ENCODE measurements at regions not wholly inside any gene's neighbourhood (a gene's known extent, or its start where the extent isn't known, plus 50 kb on each side); places are given as distances from the start of the nearest gene placed in this dataset.
"Not testable (repeated sequence)": the region's sequence is repeated elsewhere in the genome, so short reads cannot be mapped to it uniquely, and the experiment has no call there.

DNA sequence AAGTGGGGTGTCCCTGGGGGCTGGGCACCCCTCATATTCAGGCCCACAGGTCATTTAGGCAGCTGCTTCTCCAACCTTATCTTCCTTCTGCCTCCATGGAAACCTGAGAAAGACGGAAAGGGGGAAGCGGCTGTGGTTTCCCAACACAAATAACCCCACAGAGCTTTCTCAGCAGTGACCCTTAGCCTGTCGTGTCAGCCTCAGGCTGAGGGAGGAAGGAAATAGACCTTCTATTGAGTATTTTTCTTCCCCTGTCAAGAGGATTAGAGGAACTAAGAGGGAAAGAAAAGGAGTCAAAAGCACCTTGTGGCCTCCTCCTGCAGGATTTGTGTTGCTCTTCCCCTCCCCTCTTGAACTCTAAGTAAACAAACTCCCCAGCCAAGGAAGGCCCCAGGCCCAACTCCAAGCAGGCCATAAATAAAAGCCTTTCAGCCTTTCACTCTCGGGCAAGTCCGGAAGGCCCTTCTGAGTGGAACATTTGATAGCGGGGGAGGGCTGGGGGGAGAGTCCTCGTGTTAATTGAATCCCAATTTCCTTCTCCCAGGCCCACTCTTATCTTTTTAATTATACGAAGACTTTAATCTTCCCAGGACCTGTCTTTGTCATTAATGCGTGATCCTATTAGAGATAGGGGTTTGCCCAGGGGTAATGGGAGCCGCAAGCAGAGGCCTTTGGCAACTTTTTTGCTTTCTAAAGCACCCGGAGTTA lies 121.8 kb downstream of the TRIM43 start:
- H3K9me3 ChIP-seq (replicated peaks; ENCODE audit: control insufficient read depth, insufficient read depth, low read length); H4K20me1 ChIP-seq (replicated peaks; ENCODE audit: control insufficient read depth, extremely low read depth, insufficient read depth, low read length); H3K4me3 ChIP-seq (replicated peaks in 1 of 3; ENCODE audit: insufficient read depth in 1 of 3, low read depth in 1 of 3, low read length in 3 of 3); H3K9me1 ChIP-seq (replicated peaks; ENCODE audit: control insufficient read depth, extremely low read depth, insufficient read depth, low read length); H3K9ac ChIP-seq (replicated peaks; ENCODE audit: extremely low read depth, insufficient read depth, low read length); H3K4me1 ChIP-seq (ENCODE audit: control insufficient read depth, extremely low read depth, insufficient read depth, low read length); intact Hi-C loops (cut with micrococcal nuclease); H2AFZ ChIP-seq (ENCODE audit: low read depth, low read length); FAIRE-seq; dilution Hi-C loops (cut with MboI; ENCODE audit: extremely low pct_ligation_motif_present, low sequenced_read_pairs); H3K79me2 ChIP-seq (ENCODE audit: control insufficient read depth, insufficient read depth, low read length); BruUV-seq (replicated peaks); POLR2A ChIA-PET; CTCF ChIA-PET; H3K27me3 ChIP-seq (ENCODE audit: control insufficient read depth in 2 of 2, insufficient read depth in 2 of 2, low read length in 2 of 2); H3K27ac ChIP-seq (ENCODE audit: insufficient read depth, low read depth, low read length); H3K36me3 ChIP-seq (ENCODE audit: control insufficient read depth in 2 of 2, extremely low read depth in 1 of 2, insufficient read depth in 2 of 2, low read length in 2 of 2); DNase-seq (ENCODE audit: low read depth, low spot score); H3K4me2 ChIP-seq (ENCODE audit: insufficient read depth, low read length): not testable (repeated sequence)

DNA sequence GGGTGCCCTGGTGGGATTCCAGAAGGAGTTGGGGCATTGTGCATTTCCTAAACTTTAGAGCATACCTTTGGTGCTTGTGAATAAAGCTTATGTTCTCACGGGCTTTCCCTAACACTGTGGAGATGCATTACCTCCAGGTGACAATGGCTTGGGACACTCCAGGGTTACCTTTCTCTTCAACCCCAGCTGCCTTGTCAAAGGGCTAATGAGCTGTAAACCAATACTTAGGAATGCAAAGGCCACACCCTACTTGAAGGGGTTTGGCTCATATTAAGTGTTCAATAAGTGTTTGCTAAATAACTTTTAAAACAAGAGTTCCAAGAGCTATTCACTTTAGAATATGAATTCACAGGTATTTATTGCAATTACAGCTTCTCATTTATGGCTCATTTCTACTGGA lies 122.6 kb downstream of the TRIM43 start:
- DNase-seq (ENCODE audit: low read depth, low spot score); H3K4me1 ChIP-seq (ENCODE audit: control insufficient read depth, extremely low read depth, insufficient read depth, low read length); H3K9me1 ChIP-seq (replicated peaks; ENCODE audit: control insufficient read depth, extremely low read depth, insufficient read depth, low read length); H2AFZ ChIP-seq (ENCODE audit: low read depth, low read length); H3K9ac ChIP-seq (replicated peaks; ENCODE audit: extremely low read depth, insufficient read depth, low read length); CTCF ChIA-PET; H3K36me3 ChIP-seq (ENCODE audit: control insufficient read depth in 2 of 2, extremely low read depth in 1 of 2, insufficient read depth in 2 of 2, low read length in 2 of 2); H3K4me2 ChIP-seq (ENCODE audit: insufficient read depth, low read length); H3K4me3 ChIP-seq (replicated peaks in 1 of 3; ENCODE audit: insufficient read depth in 1 of 3, low read depth in 1 of 3, low read length in 3 of 3); FAIRE-seq; H3K27ac ChIP-seq (ENCODE audit: insufficient read depth, low read depth, low read length); H3K27me3 ChIP-seq (ENCODE audit: control insufficient read depth in 2 of 2, insufficient read depth in 2 of 2, low read length in 2 of 2); H3K79me2 ChIP-seq (ENCODE audit: control insufficient read depth, insufficient read depth, low read length); intact Hi-C loops (cut with micrococcal nuclease); H3K9me3 ChIP-seq (replicated peaks; ENCODE audit: control insufficient read depth, insufficient read depth, low read length); dilution Hi-C loops (cut with MboI; ENCODE audit: extremely low pct_ligation_motif_present, low sequenced_read_pairs); POLR2A ChIA-PET; H4K20me1 ChIP-seq (replicated peaks; ENCODE audit: control insufficient read depth, extremely low read depth, insufficient read depth, low read length); BruUV-seq (replicated peaks): not testable (repeated sequence)

Data from endothelial cell of umbilical vein (primary cell).